ENCODE measurements at regions not wholly inside any gene's neighbourhood (a gene's known extent, or its start where the extent isn't known, plus 50 kb on each side); places are given as distances from the start of the nearest gene placed in this dataset.

DNA sequence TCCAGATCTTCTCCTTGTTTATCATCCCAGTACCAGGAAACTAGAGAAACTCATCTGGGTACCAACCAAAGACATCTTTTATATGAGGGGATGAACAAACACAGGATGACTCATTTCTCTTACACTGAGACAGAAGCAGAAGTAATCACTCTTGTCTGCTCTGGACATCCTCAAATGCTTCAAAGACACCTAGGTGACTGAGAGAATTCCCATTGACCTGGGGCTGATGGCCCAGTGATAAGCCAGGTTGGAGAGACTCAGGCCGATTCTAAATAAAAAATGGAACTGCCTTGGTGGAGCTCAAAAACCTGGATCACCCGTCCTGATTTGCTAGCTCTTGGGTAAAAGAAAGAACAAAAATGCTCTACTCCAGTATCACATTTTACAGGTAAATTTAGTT, 182.2 kb downstream of the ZNF486 start:
- Histone ChIP-seq H3K9me3 (ENCODE audit: control insufficient read depth, insufficient read depth, low read depth, low read length) (no peaks in the 10 kb centered on the region), H3K27ac (ENCODE audit: low read length) (no peak overlapping the region), H3K4me3 (ENCODE audit: low read depth in 2 of 2, low read length in 2 of 2) (no peak overlapping the region), H3K36me3 (ENCODE audit: control insufficient read depth, insufficient read depth, low read length) (no peaks in the 10 kb centered on the region), H3K4me1 (ENCODE audit: control insufficient read depth, insufficient read depth, low read length) (no peaks in the 10 kb centered on the region), H3K27me3 (ENCODE audit: control insufficient read depth, insufficient read depth, low read length) (no peaks in the 10 kb centered on the region)
- POLR2A ChIA-PET, result no interaction called here
- no peak for DNase-seq (ENCODE audit: low read depth, low spot score)
- BruUV-seq (replicated peaks), result no TSS peak
- intact Hi-C loops (cut with micrococcal nuclease; ENCODE audit: unreplicated experiment) (no loop called here), in situ Hi-C loops (cut with HindIII; ENCODE audit: low pct_unique_long_range_greater_than_20kb, low sequenced_read_pairs) (no loop called here)
- no peak for ATAC-seq
- TF ChIP-seq, protein P1, sequence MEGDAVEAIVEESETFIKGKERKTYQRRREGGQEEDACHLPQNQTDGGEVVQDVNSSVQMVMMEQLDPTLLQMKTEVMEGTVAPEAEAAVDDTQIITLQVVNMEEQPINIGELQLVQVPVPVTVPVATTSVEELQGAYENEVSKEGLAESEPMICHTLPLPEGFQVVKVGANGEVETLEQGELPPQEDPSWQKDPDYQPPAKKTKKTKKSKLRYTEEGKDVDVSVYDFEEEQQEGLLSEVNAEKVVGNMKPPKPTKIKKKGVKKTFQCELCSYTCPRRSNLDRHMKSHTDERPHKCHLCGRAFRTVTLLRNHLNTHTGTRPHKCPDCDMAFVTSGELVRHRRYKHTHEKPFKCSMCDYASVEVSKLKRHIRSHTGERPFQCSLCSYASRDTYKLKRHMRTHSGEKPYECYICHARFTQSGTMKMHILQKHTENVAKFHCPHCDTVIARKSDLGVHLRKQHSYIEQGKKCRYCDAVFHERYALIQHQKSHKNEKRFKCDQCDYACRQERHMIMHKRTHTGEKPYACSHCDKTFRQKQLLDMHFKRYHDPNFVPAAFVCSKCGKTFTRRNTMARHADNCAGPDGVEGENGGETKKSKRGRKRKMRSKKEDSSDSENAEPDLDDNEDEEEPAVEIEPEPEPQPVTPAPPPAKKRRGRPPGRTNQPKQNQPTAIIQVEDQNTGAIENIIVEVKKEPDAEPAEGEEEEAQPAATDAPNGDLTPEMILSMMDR (IDR thresholded peaks at IDR 0.05), result no peak
- TF ChIP-seq SIN3A (IDR thresholded peaks at IDR 0.05; ENCODE audit: borderline replicate concordance, insufficient read depth, low read depth, low read length) (no peak), TCF7L2 (IDR thresholded peaks at IDR 0.05; ENCODE audit: low read depth, low read length) (no peak), POLR2AphosphoS5 (IDR thresholded peaks at IDR 0.05; ENCODE audit: low read depth, low read length) (no peak)
- TF ChIP-seq, protein P2, sequence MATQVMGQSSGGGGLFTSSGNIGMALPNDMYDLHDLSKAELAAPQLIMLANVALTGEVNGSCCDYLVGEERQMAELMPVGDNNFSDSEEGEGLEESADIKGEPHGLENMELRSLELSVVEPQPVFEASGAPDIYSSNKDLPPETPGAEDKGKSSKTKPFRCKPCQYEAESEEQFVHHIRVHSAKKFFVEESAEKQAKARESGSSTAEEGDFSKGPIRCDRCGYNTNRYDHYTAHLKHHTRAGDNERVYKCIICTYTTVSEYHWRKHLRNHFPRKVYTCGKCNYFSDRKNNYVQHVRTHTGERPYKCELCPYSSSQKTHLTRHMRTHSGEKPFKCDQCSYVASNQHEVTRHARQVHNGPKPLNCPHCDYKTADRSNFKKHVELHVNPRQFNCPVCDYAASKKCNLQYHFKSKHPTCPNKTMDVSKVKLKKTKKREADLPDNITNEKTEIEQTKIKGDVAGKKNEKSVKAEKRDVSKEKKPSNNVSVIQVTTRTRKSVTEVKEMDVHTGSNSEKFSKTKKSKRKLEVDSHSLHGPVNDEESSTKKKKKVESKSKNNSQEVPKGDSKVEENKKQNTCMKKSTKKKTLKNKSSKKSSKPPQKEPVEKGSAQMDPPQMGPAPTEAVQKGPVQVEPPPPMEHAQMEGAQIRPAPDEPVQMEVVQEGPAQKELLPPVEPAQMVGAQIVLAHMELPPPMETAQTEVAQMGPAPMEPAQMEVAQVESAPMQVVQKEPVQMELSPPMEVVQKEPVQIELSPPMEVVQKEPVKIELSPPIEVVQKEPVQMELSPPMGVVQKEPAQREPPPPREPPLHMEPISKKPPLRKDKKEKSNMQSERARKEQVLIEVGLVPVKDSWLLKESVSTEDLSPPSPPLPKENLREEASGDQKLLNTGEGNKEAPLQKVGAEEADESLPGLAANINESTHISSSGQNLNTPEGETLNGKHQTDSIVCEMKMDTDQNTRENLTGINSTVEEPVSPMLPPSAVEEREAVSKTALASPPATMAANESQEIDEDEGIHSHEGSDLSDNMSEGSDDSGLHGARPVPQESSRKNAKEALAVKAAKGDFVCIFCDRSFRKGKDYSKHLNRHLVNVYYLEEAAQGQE (IDR thresholded peaks at IDR 0.05; ENCODE audit: insufficient read depth in 1 of 2, low read depth in 2 of 2, low read length in 1 of 2), result no peak
- CTCF ChIA-PET, result no interaction called here

DNA sequence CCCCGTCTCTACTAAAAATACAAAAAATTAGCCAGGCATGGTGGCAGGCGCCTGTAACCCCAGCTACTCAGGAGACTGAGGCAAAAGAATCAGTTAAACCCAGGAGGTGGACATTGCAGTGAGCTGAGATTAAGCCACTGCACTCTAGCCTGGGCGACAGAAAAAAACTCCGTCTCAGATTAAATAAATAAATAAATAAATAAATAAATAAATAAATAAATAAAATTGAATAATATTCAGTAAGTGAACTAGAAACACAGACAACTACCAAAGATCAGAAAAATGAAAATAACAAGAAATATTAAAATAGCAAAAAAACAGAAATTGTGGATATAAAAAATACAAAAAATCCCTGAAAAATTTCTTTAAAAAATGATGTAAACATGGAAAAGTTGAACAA, 172.4 kb downstream of the ZNF486 start:
- DNase-seq (ENCODE audit: low read depth, low spot score) (no peak), ATAC-seq (no peak)
- ChIA-PET POLR2A (no interaction called here), CTCF (interaction anchor here (0.6 kb wide), 1 partner anchor 606 kb away, joined by 3 read pairs; no protein-coding TSS in a partner anchor)
- intact Hi-C loops (cut with micrococcal nuclease; ENCODE audit: unreplicated experiment), result no loop called here
- no peak overlapping the region for H3K27ac ChIP-seq (ENCODE audit: low read length)
- BruUV-seq (replicated peaks), result no TSS peak
- in situ Hi-C loops (cut with HindIII; ENCODE audit: low pct_unique_long_range_greater_than_20kb, low sequenced_read_pairs), result no loop called here
- no peaks in the 10 kb centered on the region for H3K4me1 ChIP-seq (ENCODE audit: control insufficient read depth, insufficient read depth, low read length)
- H3K36me3 ChIP-seq (ENCODE audit: control insufficient read depth, insufficient read depth, low read length), result no peaks in the 10 kb centered on the region
- no peak for TF ChIP-seq SIN3A (IDR thresholded peaks at IDR 0.05; ENCODE audit: borderline replicate concordance, insufficient read depth, low read depth, low read length)
- TF ChIP-seq TCF7L2 (IDR thresholded peaks at IDR 0.05; ENCODE audit: low read depth, low read length), result no peak
- TF ChIP-seq POLR2AphosphoS5 (IDR thresholded peaks at IDR 0.05; ENCODE audit: low read depth, low read length), result no peak
- TF ChIP-seq, protein P2 (IDR thresholded peaks at IDR 0.05; ENCODE audit: insufficient read depth in 1 of 2, low read depth in 2 of 2, low read length in 1 of 2), result no peak
- H3K9me3 ChIP-seq (ENCODE audit: control insufficient read depth, insufficient read depth, low read depth, low read length), result no peaks in the 10 kb centered on the region
- no peaks in the 10 kb centered on the region for H3K27me3 ChIP-seq (ENCODE audit: control insufficient read depth, insufficient read depth, low read length)
- H3K4me3 ChIP-seq (ENCODE audit: low read depth in 2 of 2, low read length in 2 of 2), result no peak overlapping the region
